Esophagus (tissue), 2 donors: ENCODE measurements at regions not wholly inside any gene's neighbourhood (a gene's known extent, or its start where the extent isn't known, plus 50 kb on each side); places are given as distances from the start of the nearest gene placed in this dataset.

Source experiments
- H3K27ac ChIP-seq, 2 donors: one replicate each; pipeline ENCODE4 v1.5.1; 2013; ENCODE audit warnings: low read depth in 2 of 2, mild to moderate bottlenecking in 2 of 2, inconsistent platforms in 1 of 2, low read length in 1 of 2, moderate library complexity in 1 of 2
- H3K27me3 ChIP-seq, 2 donors: one replicate each; pipeline ENCODE4 v1.6.1; 2013; ENCODE audit warnings: low read length in 2 of 2, control low read depth in 1 of 2, mild to moderate bottlenecking in 1 of 2; ENCODE audit not compliant: insufficient read depth in 2 of 2, control insufficient read depth in 1 of 2
- H3K36me3 ChIP-seq, 2 donors: one replicate each; pipeline ENCODE4 v1.6.1; 2013; ENCODE audit warnings: low read length in 1 of 2; ENCODE audit not compliant: control insufficient read depth in 2 of 2, insufficient read depth in 2 of 2
- H3K4me1 ChIP-seq, 2 donors: one replicate each; pipeline ENCODE4 v1.6.1; 2013; ENCODE audit warnings: low read length in 1 of 2; ENCODE audit not compliant: control insufficient read depth in 2 of 2, insufficient read depth in 2 of 2
- H3K4me3 ChIP-seq, 2 donors: one replicate each; pipeline ENCODE4 v1.5.1; 2013; ENCODE audit warnings: low read length in 2 of 2, mild to moderate bottlenecking in 2 of 2, low read depth in 1 of 2, moderate library complexity in 1 of 2
- H3K9me3 ChIP-seq, 2 donors: one replicate each; pipeline ENCODE4 v1.6.1; 2013; ENCODE audit warnings: mild to moderate bottlenecking in 2 of 2, low read depth in 1 of 2, low read length in 1 of 2, moderate library complexity in 1 of 2; ENCODE audit not compliant: control insufficient read depth in 2 of 2, insufficient read depth in 1 of 2
- WGBS, 2 donors: extraction: QIAGEN DNeasy Blood & Tissue Kit; methylation state at CpG; one replicate each; pipeline ENCODE4 v1.1.7; 2013; 5-methylcytosine and 5-hydroxymethylcytosine counted together
- donor health status: healthy with polysubstance abuse.
- donor health status: Bipolar disorder and iron deficiency.

GRCh38 chr5:112641515-112642110 is 96.1 kb upstream of the APC start:
- H3K4me1 ChIP-seq: no peaks in the 10 kb centered on the region
- no peaks in the 10 kb centered on the region for H3K27me3 ChIP-seq
- H3K9me3 ChIP-seq: no peaks in the 10 kb centered on the region
- no peak overlapping the region for H3K4me3 ChIP-seq
- 84 to 89% methylated on average over 4 of the region's 4 CpGs for whole genome bisulfite sequencing, 2 donors
- no peaks in the 10 kb centered on the region for H3K36me3 ChIP-seq
- no peak overlapping the region for H3K27ac ChIP-seq

- Histone ChIP-seq H3K27ac (no peak overlapping the region), H3K4me1 (no peaks in the 10 kb centered on the region), H3K4me3 (no peak overlapping the region), H3K9me3 (no peaks in the 10 kb centered on the region), H3K27me3 (no peaks in the 10 kb centered on the region), H3K36me3 (no peaks in the 10 kb centered on the region)
These were observed 94.8 kb upstream of the APC start for GRCh38 chr5:112642885-112643284.

GRCh38 chr5:112643339-112643971 is 94.2 kb upstream of the APC start:
- Histone ChIP-seq H3K36me3 (no peaks in the 10 kb centered on the region), H3K27ac (no peak overlapping the region), H3K4me3 (no peak overlapping the region), H3K4me1 (no peaks in the 10 kb centered on the region), H3K9me3 (no peaks in the 10 kb centered on the region), H3K27me3 (no peaks in the 10 kb centered on the region)
- WGBS, 2 donors: 40 to 50% methylated on average over 4 of the region's 4 CpGs

DNA sequence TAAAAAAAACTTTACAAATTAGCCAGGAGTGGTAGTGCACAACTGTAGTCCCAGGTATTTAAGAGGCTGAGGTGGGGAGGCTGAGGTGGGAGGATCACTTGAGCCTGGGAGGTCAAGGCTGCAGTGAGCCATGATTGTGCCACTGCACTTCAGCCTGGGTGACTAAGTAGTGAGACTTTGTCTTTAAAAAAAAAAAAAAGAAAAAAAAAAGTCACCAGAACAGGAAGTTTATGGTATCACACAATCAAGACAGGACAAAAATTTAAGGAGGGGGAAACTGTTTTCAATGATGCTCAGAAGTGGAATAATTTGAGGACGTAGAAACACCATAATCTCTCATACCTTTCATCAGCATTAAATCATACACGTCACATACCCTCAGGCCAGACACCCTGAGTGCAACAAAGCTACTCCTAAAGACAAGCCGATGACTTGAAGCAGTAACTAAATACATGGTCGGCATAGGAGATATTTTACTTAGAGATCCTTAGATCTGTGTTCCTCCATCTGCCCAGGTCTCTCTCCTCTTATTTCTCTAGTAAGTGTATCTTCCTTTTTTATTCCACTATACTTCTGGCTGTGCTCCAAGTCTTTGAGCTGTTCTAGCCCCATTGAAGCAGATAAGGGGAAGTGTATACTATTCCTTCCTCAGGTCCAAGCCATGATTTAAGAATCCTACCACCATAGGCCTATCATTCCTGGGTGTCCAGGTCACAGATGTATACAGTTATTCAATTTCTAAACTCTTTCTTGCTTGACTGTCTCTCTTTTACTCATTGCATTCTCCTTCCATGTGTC is 91.3 kb upstream of the APC start:
- Histone ChIP-seq H3K4me3 (no peak overlapping the region), H3K36me3 (no peaks in the 10 kb centered on the region), H3K4me1 (no peaks in the 10 kb centered on the region), H3K27me3 (no peaks in the 10 kb centered on the region), H3K9me3 (no peaks in the 10 kb centered on the region), H3K27ac (no peak overlapping the region)
- 79 to 88% methylated on average over 4 of the region's 4 CpGs for WGBS, 2 donors

DNA sequence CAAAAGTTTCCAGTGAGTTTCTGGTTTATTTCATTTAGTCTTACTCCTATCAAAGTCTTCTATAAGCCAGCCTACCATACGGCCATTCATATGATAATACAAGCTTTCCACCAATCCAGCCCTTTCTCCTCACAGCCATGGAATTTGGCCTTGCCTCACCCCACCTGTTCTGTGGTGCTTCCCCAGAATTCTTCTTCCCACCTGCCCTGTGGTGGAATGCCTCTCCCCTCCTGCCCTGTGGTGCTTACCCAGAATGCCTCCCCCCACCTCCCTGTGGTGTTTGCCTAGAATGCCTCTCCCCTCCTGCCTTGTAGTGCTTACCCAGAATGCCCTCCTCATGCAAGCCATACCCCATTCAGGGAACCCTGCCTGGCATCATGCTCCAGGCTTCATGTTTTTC is 90.3 kb upstream of the APC start:
- 68 to 74% methylated on average over 1 of the region's 1 CpG for WGBS, 2 donors
- no peaks in the 10 kb centered on the region for H3K27me3 ChIP-seq
- no peak overlapping the region for H3K27ac ChIP-seq
- H3K36me3 ChIP-seq: no peaks in the 10 kb centered on the region
- no peaks in the 10 kb centered on the region for H3K9me3 ChIP-seq
- no peaks in the 10 kb centered on the region for H3K4me1 ChIP-seq
- H3K4me3 ChIP-seq: no peak overlapping the region

DNA sequence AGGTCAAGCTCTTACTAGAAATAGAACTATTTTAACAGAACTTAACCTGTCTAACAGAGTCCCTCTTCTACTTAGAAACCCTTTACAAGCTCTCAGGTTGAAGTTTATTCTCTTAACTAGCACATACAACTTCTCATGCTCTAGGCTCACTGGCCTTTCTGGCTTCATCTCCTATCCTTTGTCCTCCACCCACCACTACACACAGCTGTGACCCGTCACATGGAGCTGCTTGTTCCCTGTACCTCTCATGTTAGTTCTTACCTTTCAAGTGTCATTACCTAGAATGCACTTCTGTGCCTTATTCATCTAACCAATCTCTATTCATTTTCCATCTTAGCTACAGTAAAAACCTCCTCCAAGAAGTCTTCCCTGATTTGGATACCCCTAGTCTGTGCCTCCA is 89.4 kb upstream of the APC start:
- no peaks in the 10 kb centered on the region for H3K27me3 ChIP-seq
- H3K27ac ChIP-seq: no peak overlapping the region
- H3K9me3 ChIP-seq: no peaks in the 10 kb centered on the region
- H3K36me3 ChIP-seq: no peaks in the 10 kb centered on the region
- H3K4me1 ChIP-seq: no peaks in the 10 kb centered on the region
- H3K4me3 ChIP-seq: no peak overlapping the region
- 95 to 96% methylated on average over 1 of the region's 1 CpG for WGBS, 2 donors

- 37 to 47% methylated on average over 6 of the region's 6 CpGs for WGBS, 2 donors
- H3K27ac ChIP-seq: no peak overlapping the region
- H3K4me3 ChIP-seq: no peak overlapping the region
- H3K27me3 ChIP-seq: no peaks in the 10 kb centered on the region
- H3K9me3 ChIP-seq: no peaks in the 10 kb centered on the region
- no peaks in the 10 kb centered on the region for H3K36me3 ChIP-seq
- H3K4me1 ChIP-seq: no peaks in the 10 kb centered on the region
These were observed 87.8 kb upstream of the APC start for GRCh38 chr5:112649882-112650281.

DNA sequence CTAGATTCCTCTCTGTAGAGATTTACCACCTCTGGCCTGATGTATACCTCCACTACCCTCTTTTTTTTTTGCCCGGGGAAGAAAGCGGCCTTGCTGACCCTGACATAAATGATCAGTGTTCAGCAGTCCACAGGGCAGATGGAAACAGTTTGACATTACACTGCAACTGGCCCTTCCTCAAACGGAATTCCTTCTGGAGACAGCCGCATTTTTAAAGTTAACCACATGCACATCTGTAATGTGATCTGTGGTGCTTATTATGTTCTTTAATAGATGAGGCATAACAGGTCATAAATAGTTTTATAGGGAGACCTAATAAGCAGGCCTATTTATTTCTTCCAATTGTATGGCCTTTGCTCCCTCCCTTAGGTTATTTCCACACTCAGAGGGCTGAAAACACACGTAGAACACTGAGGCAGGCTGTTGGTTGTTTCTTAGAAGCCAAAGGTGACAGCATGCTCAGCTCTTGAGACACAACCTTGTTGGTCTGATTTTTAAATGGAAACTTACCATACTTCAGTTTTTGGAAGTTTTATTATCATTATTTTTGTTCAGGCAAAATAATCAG is 84.0 kb upstream of the APC start:
- Histone ChIP-seq H3K4me1 (no peaks in the 10 kb centered on the region), H3K9me3 (no peaks in the 10 kb centered on the region), H3K36me3 (no peaks in the 10 kb centered on the region), H3K4me3 (no peak overlapping the region), H3K27me3 (no peaks in the 10 kb centered on the region), H3K27ac (no peak overlapping the region)
- 76 to 83% methylated on average over 5 of the region's 5 CpGs for WGBS, 2 donors

- WGBS, 2 donors: 88% methylated on average over 6 of the region's 6 CpGs
- H3K4me1 ChIP-seq: no peaks in the 10 kb centered on the region
- H3K27ac ChIP-seq: no peak overlapping the region
These were observed 82.2 kb upstream of the APC start for GRCh38 chr5:112655513-112655912.

More at GRCh38 chr5:112655513-112655912, 82.2 kb upstream of the APC start:
- Histone ChIP-seq H3K36me3 (no peaks in the 10 kb centered on the region), H3K27me3 (no peaks in the 10 kb centered on the region), H3K9me3 (no peaks in the 10 kb centered on the region), H3K4me3 (no peak overlapping the region)
